ENCODE measurements at regions not wholly inside any gene's neighbourhood (a gene's known extent, or its start where the extent isn't known, plus 50 kb on each side); places are given as distances from the start of the nearest gene placed in this dataset.
A peak's percentile ranks its signal among the peaks of the same experiment; 100 is the strongest.

GRCh38 chr2:234259440-234259839 lies 208.9 kb downstream of the SPP2 start:
- Histone ChIP-seq H3K27me3 (ENCODE audit: insufficient read depth, insufficient read length) (no peaks in the 10 kb centered on the region), H3K36me3 (ENCODE audit: insufficient read depth, insufficient read length, low read length) (no peaks in the 10 kb centered on the region), H3K9ac (ENCODE audit: insufficient read length, low read depth) (no peak overlapping the region), H3K4me3 (ENCODE audit: insufficient read length, low read depth) (no peak overlapping the region), H3K4me1 (ENCODE audit: insufficient read depth, insufficient read length) (no peaks in the 10 kb centered on the region), H3K9me3 (ENCODE audit: insufficient read depth, low read length) (no peaks in the 10 kb centered on the region)
- DNase-seq (ENCODE audit: low read depth, low spot score): no peak
- TF ChIP-seq YY1 (IDR thresholded peaks at IDR 0.05; ENCODE audit: insufficient read depth, insufficient read length): no peak
- TF ChIP-seq ZNF274 (IDR thresholded peaks at IDR 0.05; ENCODE audit: low read depth, low read length): no peak
- TF ChIP-seq SUZ12 (IDR thresholded peaks at IDR 0.05; ENCODE audit: extremely low read depth, insufficient read depth, insufficient read length): no peak

DNA sequence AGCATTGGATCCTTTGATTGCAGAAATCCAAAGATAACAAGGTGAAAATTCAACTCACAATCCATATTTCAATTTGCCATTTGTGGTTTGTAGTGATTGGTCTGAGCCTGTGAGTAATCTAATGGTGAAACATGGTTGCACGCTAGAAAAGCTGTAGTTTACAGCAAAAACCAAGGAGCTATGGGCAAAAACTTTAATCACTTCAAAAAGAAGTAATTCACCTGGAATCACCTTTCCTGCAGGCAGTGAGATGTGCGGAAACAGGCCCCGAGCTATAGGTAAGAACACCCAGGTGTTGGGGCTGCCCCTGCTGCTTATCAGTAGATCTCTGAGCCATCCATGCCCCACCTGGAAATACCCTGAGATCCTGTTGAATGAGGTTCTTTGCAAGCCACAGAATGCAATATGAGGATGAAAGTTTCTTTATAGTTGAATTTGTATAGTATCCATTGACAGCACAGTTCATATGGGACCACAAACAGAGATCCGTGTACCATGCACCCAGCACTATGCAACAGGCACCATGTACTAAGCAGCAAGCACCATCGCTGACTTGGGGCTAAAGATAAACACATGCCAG lies 208.2 kb downstream of the SPP2 start:
- no peaks in the 10 kb centered on the region for H3K4me1 ChIP-seq (ENCODE audit: insufficient read depth, insufficient read length)
- no peaks in the 10 kb centered on the region for H3K9me3 ChIP-seq (ENCODE audit: insufficient read depth, low read length)
- TF ChIP-seq YY1 (IDR thresholded peaks at IDR 0.05; ENCODE audit: insufficient read depth, insufficient read length): no peak
- no peak for TF ChIP-seq SUZ12 (IDR thresholded peaks at IDR 0.05; ENCODE audit: extremely low read depth, insufficient read depth, insufficient read length)
- TF ChIP-seq ZNF274 (IDR thresholded peaks at IDR 0.05; ENCODE audit: low read depth, low read length): no peak
- DNase-seq (ENCODE audit: low read depth, low spot score): no peak
- H3K4me3 ChIP-seq (ENCODE audit: insufficient read length, low read depth): no peak overlapping the region
- no peak overlapping the region for H3K9ac ChIP-seq (ENCODE audit: insufficient read length, low read depth)
- no peaks in the 10 kb centered on the region for H3K27me3 ChIP-seq (ENCODE audit: insufficient read depth, insufficient read length)
- no peaks in the 10 kb centered on the region for H3K36me3 ChIP-seq (ENCODE audit: insufficient read depth, insufficient read length, low read length)

DNA sequence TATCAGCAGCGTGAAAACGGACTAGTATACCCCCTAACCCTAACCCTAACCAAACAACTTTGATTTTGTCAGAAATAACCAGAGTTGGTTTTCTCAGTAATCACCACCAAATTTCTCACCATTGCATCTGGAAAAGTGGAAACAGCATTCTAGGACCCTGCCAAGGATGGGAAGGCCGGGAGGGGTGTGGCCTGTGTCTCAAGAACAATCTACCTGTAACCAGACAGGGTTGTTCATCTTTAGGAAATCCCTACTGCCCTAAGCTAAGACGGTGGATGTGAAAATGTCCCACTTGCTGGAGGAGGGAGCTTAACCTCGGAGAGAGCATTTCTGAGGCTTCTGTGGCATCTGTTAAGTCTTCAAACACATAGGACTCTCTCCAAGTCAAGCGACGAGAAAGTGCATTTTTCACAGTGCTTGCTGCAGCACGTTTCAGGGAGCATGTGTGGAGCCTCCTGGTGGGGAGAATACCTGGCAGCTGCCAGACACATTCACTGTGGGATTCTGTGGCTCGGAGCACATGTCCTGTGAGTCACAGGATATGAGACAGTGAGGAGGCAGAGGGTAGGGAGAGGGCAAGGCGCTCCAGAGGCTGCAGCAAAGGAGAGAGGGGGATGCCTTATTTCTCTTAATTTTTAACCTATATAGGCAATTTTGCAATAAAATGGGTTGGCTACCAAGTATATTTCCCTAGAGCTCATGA lies 207.5 kb downstream of the SPP2 start:
- peak; percentile 51 for DNase-seq (ENCODE audit: low read depth, low spot score)
- no peaks in the 10 kb centered on the region for H3K9me3 ChIP-seq (ENCODE audit: insufficient read depth, low read length)
- H3K27me3 ChIP-seq (ENCODE audit: insufficient read depth, insufficient read length): no peaks in the 10 kb centered on the region
- no peaks in the 10 kb centered on the region for H3K4me1 ChIP-seq (ENCODE audit: insufficient read depth, insufficient read length)
- no peaks in the 10 kb centered on the region for H3K36me3 ChIP-seq (ENCODE audit: insufficient read depth, insufficient read length, low read length)
- H3K4me3 ChIP-seq (ENCODE audit: insufficient read length, low read depth): no peak overlapping the region
- no peak overlapping the region for H3K9ac ChIP-seq (ENCODE audit: insufficient read length, low read depth)
- TF ChIP-seq YY1 (IDR thresholded peaks at IDR 0.05; ENCODE audit: insufficient read depth, insufficient read length) (no peak), ZNF274 (IDR thresholded peaks at IDR 0.05; ENCODE audit: low read depth, low read length) (no peak)

- H3K4me1 ChIP-seq (ENCODE audit: insufficient read depth, insufficient read length): no peaks in the 10 kb centered on the region
- DNase-seq (ENCODE audit: low read depth, low spot score): no peak
- H3K27me3 ChIP-seq (ENCODE audit: insufficient read depth, insufficient read length): no peaks in the 10 kb centered on the region
- no peaks in the 10 kb centered on the region for H3K9me3 ChIP-seq (ENCODE audit: insufficient read depth, low read length)
- no peaks in the 10 kb centered on the region for H3K36me3 ChIP-seq (ENCODE audit: insufficient read depth, insufficient read length, low read length)
- TF ChIP-seq YY1 (IDR thresholded peaks at IDR 0.05; ENCODE audit: insufficient read depth, insufficient read length) (no peak), ZNF274 (IDR thresholded peaks at IDR 0.05; ENCODE audit: low read depth, low read length) (no peak), SUZ12 (IDR thresholded peaks at IDR 0.05; ENCODE audit: extremely low read depth, insufficient read depth, insufficient read length) (no peak)
- H3K4me3 ChIP-seq (ENCODE audit: insufficient read length, low read depth): no peak overlapping the region
- no peak overlapping the region for H3K9ac ChIP-seq (ENCODE audit: insufficient read length, low read depth)
These were observed 206.0 kb downstream of the SPP2 start for GRCh38 chr2:234256516-234256915.

DNA sequence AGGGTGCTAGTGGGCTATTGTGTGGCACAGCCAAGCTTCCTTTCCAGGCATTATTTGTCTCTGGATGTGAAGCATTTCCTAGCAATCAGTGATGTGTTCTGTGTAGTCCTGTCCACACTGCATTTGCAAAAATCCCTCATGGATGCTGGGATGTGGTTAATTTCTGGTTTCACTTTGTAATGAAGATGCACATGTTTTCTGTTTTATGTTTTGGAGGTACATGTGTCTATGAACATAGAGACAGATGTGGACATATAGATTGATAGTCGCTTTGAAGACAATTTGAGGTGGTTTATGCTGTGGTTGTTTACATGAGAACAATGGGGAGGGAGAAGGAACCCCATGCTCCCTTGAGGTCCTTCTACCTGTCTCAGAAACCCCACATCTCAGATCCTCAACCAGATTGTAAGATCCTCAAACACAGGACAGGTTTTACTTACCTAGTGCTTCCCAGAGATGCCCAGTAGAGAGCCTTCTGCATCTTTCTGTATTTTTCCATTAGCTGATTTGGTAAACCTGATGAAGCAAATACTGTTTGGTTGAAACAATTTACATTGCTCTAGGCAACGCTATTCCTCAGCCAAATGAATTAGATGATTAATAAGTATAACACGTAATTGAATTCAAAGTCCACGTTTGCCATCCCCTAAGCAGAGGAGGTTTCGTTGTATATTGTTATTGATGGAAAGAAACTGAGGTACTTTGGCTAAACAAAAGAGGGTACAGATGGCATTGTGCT lies 204.4 kb downstream of the SPP2 start:
- H3K4me1 ChIP-seq (ENCODE audit: insufficient read depth, insufficient read length): peaks cover 3% of the 10 kb centered on the region
- no peaks in the 10 kb centered on the region for H3K36me3 ChIP-seq (ENCODE audit: insufficient read depth, insufficient read length, low read length)
- DNase-seq (ENCODE audit: low read depth, low spot score): no peak
- no peak overlapping the region for H3K9ac ChIP-seq (ENCODE audit: insufficient read length, low read depth)
- H3K9me3 ChIP-seq (ENCODE audit: insufficient read depth, low read length): no peaks in the 10 kb centered on the region; the same call in 1 of the 2 replicates
- H3K27me3 ChIP-seq (ENCODE audit: insufficient read depth, insufficient read length): no peaks in the 10 kb centered on the region
- TF ChIP-seq SUZ12 (IDR thresholded peaks at IDR 0.05; ENCODE audit: extremely low read depth, insufficient read depth, insufficient read length) (no peak), ZNF274 (IDR thresholded peaks at IDR 0.05; ENCODE audit: low read depth, low read length) (no peak), YY1 (IDR thresholded peaks at IDR 0.05; ENCODE audit: insufficient read depth, insufficient read length) (no peak)
- H3K4me3 ChIP-seq (ENCODE audit: insufficient read length, low read depth): no peak overlapping the region

GRCh38 chr2:234252772-234253171 lies 202.3 kb downstream of the SPP2 start:
- Histone ChIP-seq H3K4me1 (ENCODE audit: insufficient read depth, insufficient read length) (peaks cover 7% of the 10 kb centered on the region), H3K9ac (ENCODE audit: insufficient read length, low read depth) (no peak overlapping the region), H3K36me3 (ENCODE audit: insufficient read depth, insufficient read length, low read length) (no peaks in the 10 kb centered on the region), H3K9me3 (ENCODE audit: insufficient read depth, low read length) (peaks cover 19% of the 10 kb centered on the region), H3K4me3 (ENCODE audit: insufficient read length, low read depth) (no peak overlapping the region), H3K27me3 (ENCODE audit: insufficient read depth, insufficient read length) (no peaks in the 10 kb centered on the region)
- no peak for DNase-seq (ENCODE audit: low read depth, low spot score)
- TF ChIP-seq SUZ12 (IDR thresholded peaks at IDR 0.05; ENCODE audit: extremely low read depth, insufficient read depth, insufficient read length) (no peak), YY1 (IDR thresholded peaks at IDR 0.05; ENCODE audit: insufficient read depth, insufficient read length) (no peak), ZNF274 (IDR thresholded peaks at IDR 0.05; ENCODE audit: low read depth, low read length) (no peak)

All from NT2/D1 (cell line).